EL (cell line): ENCODE measurements at regions not wholly inside any gene's neighbourhood (a gene's known extent, or its start where the extent isn't known, plus 50 kb on each side); places are given as distances from the start of the nearest gene placed in this dataset.

Source experiments
- DNase-seq: peaks from one replicate; pipeline ENCODE4 v3.0.0-alpha.2; 2016

GRCh38 chr4:106766519-106766918 is 269.6 kb downstream of the DKK2 start:
- peak; percentile 78 for DNase-seq

GRCh38 chr4:106764774-106765173 is 271.3 kb downstream of the DKK2 start:
- no peak for DNase-seq

- no peak for DNase-seq
These were observed 273.3 kb downstream of the DKK2 start for GRCh38 chr4:106762666-106763443.

- DNase-seq = no peak
These were observed 282.7 kb downstream of the DKK2 start for GRCh38 chr4:106753426-106753825.

DNA sequence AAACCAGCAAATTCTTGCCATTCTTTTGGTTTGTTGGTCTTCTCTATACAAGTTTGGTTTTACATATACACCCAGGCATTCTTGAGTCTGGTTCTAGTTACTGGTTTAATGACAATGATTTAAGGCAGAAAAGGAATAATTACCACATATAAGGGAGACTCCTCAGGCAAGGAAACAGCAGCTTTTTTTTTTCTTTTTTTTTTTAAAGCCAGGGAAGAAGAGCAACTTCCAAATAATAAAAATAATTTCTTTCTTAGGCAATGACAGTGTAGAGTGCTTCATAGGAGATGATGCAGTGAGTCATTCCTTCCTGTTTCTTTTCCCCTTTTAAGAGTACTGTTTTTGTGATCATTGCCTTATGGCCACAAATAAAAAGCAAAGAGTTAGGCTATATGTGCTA is 289.7 kb downstream of the DKK2 start:
- DNase-seq = peak; percentile 63

GRCh38 chr4:106738121-106738520 is 298.0 kb downstream of the DKK2 start:
- DNase-seq = no peak

DNA sequence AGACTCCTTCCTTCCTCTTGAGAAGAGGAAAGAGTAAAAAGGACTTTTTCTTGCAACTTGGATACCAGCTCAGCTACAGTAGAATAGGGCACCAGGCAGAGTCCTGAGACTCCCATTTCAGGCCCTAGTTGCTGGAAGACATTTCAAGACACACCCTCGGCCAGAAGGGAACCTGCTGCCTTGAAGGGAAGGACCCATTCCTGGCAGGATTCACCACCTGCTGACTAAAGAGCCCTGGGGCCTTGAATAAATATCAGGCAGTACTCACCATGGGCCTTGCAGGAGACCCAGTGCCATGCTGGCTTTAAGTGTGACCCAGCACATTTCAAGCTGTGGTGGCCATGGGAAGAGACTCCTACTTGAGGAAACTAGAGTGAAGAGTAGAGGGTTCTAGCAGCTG is 317.6 kb downstream of the DKK2 start:
- no peak for DNase-seq

DNA sequence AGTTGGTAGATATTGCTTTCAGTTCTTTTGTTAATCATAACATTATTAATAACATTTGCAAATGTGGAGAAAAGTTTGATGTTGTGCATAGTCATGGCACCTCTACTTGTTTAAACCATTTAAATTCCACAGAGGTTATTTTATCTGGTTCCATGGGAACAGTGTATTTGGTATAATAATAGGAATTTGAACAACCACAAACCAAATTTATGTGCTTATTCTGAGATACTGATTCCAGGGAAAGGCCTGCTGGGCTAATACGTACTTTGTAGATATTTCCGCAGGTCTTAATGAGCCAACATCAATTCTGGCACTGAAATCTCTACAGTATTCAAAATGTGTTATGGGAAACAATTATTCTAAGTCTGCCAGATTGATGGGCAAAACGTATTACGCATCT is 319.0 kb downstream of the DKK2 start:
- no peak for DNase-seq

- no peak for DNase-seq
These were observed 320.3 kb downstream of the DKK2 start for GRCh38 chr4:106715825-106716224.

DNA sequence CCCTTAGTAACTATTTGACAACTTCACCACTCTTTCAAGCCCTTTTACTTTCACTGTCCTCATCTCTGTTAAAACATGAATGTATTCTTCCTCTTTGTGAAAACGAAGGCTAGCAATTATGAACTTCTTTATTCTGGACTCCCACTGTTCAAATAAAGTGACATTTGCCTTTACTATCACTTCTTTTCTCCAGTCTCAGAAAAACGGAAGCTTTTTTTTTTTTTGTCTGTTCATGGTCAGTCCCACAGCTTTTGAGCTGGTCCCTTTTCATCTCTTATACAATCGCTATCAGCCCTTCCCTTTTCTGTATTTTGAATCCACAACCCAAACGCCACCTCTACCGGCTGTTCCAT is 327.7 kb downstream of the DKK2 start:
- no peak for DNase-seq

- DNase-seq = peak; percentile 45
These were observed 328.2 kb downstream of the DKK2 start for GRCh38 chr4:106707776-106708463.

DNA sequence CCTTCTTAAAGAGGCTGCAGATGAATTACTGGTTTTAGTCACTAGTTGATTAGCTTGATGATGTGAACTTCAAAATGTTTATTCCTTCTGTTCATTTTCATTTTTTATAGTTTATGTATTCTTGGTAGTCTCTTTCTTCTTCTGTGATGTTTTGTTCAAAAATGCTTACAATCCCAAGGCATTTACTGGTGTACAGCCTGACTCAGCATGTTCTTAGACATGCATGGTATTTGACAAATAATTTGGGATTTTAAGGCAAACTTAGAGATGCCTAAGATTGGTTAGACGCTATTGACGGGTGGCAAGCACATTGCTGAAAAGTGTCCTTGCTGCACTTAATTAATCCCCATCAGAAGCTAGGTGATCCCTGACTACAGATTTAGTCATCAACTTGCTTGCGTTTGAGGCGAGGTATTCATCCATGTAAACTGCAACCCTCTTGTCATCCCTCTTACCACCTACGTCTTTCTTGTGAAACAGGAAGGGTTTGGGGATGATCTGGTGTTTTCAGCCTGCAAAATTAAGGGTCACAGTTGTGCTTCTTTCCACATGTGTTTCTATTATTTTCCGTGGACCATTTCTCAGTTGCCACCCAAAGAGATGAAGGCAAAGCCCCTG is 331.8 kb downstream of the DKK2 start:
- no peak for DNase-seq

DNA sequence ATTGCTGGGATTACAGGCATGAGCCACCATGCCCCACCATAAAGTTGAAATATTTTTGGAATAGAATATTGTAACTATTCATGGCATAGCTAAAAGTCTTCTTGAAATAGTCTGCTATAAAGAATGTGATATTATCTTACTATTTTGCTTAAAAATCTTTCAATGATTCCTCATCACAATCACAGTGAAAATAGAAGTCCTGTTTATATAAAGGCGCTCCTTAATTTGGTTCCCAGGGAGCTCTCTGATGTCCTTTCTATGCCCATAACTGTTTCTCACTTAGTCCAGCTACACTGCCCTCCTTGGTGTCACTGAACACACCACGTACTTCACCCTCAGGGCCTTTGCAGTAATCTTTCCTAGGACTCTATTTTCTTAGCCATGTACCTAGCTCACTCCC is 331.7 kb upstream of the GIMD1 start:
- DNase-seq = no peak

GRCh38 chr4:106698621-106699195 is 330.1 kb upstream of the GIMD1 start:
- DNase-seq = no peak

GRCh38 chr4:106695501-106696262 is 327.1 kb upstream of the GIMD1 start:
- peak; percentile 44 for DNase-seq

DNA sequence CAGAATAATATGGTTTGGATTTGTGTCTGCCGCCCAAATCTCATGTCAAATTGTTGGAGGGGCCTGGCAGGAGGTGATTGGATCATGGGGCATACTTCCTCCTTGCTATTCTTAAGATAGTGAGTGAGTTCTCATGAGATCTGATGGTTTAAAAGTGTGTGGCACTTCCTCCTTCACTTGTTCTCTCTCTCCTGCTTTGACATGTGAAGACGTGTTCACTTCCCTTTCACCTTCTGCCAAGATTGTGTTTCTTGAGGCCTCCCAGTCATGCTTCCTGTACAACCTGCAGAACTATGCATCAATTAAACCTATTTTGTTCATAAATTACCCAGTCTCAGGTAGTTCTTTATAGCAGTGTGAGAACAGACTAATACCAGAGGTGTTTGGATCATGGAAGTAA is 325.7 kb upstream of the GIMD1 start:
- DNase-seq = no peak

DNA sequence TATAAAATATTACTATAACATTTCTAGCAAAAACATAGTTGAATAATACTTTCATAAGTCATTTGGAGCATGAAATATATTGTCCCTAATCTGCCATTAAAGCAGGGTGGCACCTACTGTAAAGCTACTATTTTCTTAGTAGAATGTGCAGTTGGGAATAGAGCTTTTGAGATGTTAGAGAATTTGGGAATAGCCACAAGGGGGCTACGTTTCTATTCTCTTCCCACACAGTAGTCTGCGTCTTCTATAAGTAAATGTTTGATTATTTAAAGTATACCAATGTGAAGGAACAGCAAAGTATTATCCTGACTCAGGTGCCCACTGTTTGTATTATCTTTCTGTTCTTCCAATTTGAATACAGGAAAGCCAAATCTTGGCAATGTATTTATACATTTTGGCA is 323.2 kb upstream of the GIMD1 start:
- DNase-seq = peak; percentile 17

DNA sequence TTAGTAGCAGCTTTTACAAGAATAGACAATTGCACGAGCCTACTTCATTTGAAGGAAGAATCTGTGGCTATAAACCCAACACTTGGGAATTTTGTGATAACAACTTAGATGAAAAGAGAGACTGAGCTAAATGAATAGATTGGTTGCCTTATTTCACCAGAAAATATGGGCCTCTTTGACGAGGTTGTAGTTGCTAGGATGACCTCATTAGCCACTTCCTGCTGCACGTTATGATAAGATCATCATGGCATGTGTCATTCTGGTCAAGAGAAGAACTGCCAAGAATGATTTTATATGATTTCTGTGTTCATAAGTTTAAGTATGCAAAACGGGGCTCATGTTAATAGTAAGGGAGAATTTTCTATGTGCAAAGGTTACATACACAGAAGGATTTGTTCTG is 321.9 kb upstream of the GIMD1 start:
- DNase-seq = peak; percentile 81

DNA sequence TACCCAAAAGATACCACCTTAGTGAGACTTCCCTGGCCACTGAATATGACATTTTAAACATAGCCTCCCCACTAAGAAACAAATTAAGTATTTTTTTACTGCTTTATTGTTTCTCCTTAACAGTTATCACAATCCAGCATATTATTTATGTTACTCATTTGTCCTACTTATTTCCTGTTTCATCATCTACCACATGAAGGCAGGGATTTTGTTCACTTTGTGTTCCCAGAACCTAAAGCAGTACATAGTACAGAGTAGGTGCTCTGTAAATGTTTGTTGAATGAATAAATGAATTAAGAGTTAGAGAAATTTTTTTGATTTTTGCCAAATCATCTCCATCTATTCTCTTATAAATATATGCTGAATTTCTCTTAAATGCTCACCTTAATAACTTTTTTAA is 318.4 kb upstream of the GIMD1 start:
- peak; percentile 24 for DNase-seq

DNA sequence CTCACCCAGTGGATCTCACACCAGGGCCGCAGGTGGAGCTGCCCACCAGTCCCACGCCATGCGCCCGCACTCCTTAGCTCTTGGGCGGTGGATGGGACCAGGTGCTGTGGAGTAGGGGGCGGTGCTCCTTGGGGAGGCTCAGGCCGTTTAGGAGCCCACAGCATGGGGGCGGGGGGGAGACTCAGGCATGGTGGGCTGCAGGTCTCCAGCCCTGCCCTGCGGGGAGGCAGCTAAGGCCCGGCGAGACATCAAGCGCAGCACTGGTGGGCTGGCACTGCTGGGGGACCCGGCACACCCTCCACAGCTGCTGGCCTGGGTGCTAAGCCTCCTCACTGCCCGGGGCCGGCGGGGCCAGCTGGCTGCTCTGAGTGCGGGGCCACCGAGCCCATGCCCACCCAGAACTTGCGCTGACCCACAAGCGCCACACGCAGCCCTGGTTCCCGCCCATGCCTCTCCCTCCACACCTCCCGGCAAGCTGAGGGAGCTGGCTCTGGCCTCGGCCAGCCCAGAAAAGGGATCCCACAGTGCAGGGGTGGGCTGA is 312.9 kb upstream of the GIMD1 start:
- no peak for DNase-seq

DNA sequence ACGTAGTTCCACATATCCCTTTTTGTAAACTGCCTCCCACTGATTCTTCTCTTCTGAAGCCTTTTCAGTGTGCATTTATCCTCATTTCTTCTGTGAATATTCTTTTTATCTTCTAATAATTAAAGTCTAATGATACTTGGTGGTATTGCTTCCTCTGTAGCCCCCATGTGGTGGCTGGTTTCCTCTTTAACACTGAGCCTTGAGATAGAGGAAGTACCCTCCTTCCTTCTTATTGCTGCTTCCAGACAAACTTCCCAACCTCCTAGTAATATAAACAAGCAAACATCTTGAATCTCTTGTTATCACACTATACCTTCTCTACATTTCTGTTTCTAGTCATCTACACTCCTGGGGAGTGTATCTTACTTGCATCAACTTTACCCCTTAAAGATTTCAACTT is 310.5 kb upstream of the GIMD1 start:
- no peak for DNase-seq

- DNase-seq = no peak
These were observed 308.6 kb upstream of the GIMD1 start for GRCh38 chr4:106677213-106677612.
